Trophoblast cell (in vitro differentiated cells and primary cell): ENCODE measurements at regions not wholly inside any gene's neighbourhood (a gene's known extent, or its start where the extent isn't known, plus 50 kb on each side); places are given as distances from the start of the nearest gene placed in this dataset.

ENCODE experiments used
- DNase-seq, 2 donors: peaks; one replicate each; pipeline ENCODE4 v3.0.0-alpha.2; 2016
- H2AFZ ChIP-seq: 2 replicates; pipeline ENCODE4 v1.6.1; 2013; ENCODE audit warnings: low read length, moderate library complexity, mild to moderate bottlenecking; ENCODE audit not compliant: insufficient read depth, poor library complexity
- H2AK5ac ChIP-seq: 2 replicates; pipeline ENCODE4 v1.6.1; 2013; ENCODE audit warnings: mild to moderate bottlenecking, low read length
- H2BK120ac ChIP-seq: 2 replicates; pipeline ENCODE4 v1.6.1; 2013; ENCODE audit warnings: low read length, mild to moderate bottlenecking, moderate library complexity; ENCODE audit not compliant: insufficient read depth, poor library complexity
- H2BK12ac ChIP-seq: 2 replicates; pipeline ENCODE4 v1.6.1; 2013; ENCODE audit warnings: mild to moderate bottlenecking, low read length, moderate library complexity
- H2BK5ac ChIP-seq: 2 replicates; pipeline ENCODE4 v1.6.1; 2013; ENCODE audit warnings: low read length, low read depth, moderate library complexity, mild to moderate bottlenecking; ENCODE audit not compliant: poor library complexity
- H3K14ac ChIP-seq: 2 replicates; pipeline ENCODE4 v1.6.1; 2013; ENCODE audit warnings: mild to moderate bottlenecking, low read length
- H3K18ac ChIP-seq: 2 replicates; pipeline ENCODE4 v1.6.1; 2013; ENCODE audit warnings: mild to moderate bottlenecking, low read length
- H3K23ac ChIP-seq: 2 replicates; pipeline ENCODE4 v1.6.1; 2013; ENCODE audit warnings: low read length
- H3K27ac ChIP-seq: 2 replicates; pipeline ENCODE4 v1.5.1; 2013; ENCODE audit warnings: low read depth, mild to moderate bottlenecking, inconsistent platforms, low read length, moderate library complexity
- H3K27me3 ChIP-seq: 2 replicates; pipeline ENCODE4 v1.6.1; 2013; ENCODE audit warnings: inconsistent platforms, mild to moderate bottlenecking, low read length, moderate library complexity; ENCODE audit not compliant: insufficient read depth
- H3K36me3 ChIP-seq, 2 experiments: 1 replicate in 1 of 2; 2 replicates in 1 of 2; pipeline ENCODE4 v1.6.1; 2013; ENCODE audit warnings: low read length in 2 of 2, mild to moderate bottlenecking in 2 of 2, moderate library complexity in 1 of 2; ENCODE audit not compliant: insufficient read depth in 2 of 2, control insufficient read depth in 1 of 2
- H3K4ac ChIP-seq: 2 replicates; pipeline ENCODE4 v1.6.1; 2013; ENCODE audit warnings: low read depth, mild to moderate bottlenecking, low read length, moderate library complexity
- H3K4me1 ChIP-seq, 2 experiments: 1 replicate in 1 of 2; 2 replicates in 1 of 2; pipeline ENCODE4 v1.6.1; 2013; ENCODE audit warnings: low read length in 2 of 2, mild to moderate bottlenecking in 2 of 2, moderate library complexity in 1 of 2; ENCODE audit not compliant: insufficient read depth in 2 of 2, control insufficient read depth in 1 of 2
- H3K4me2 ChIP-seq: 2 replicates; pipeline ENCODE4 v1.6.1; 2013; ENCODE audit warnings: inconsistent platforms, mild to moderate bottlenecking, low read length, moderate library complexity
- H3K4me3 ChIP-seq: 2 replicates; pipeline ENCODE4 v1.5.1; 2013; ENCODE audit warnings: mild to moderate bottlenecking, low read depth, low read length, inconsistent platforms
- H3K79me1 ChIP-seq: one replicate; pipeline ENCODE4 v1.6.1; 2013; ENCODE audit warnings: low read length
- H3K79me2 ChIP-seq: 2 replicates; pipeline ENCODE4 v1.6.1; 2013; ENCODE audit warnings: low read length, mild to moderate bottlenecking; ENCODE audit not compliant: control insufficient read depth, insufficient read depth, poor library complexity
- H3K9ac ChIP-seq: 2 replicates; pipeline ENCODE4 v1.6.1; 2013; ENCODE audit warnings: mild to moderate bottlenecking, low read length
- H3K9me3 ChIP-seq: 2 replicates; pipeline ENCODE4 v1.6.1; 2013; ENCODE audit warnings: low read depth, mild to moderate bottlenecking, control low read depth, inconsistent platforms, low read length; ENCODE audit not compliant: insufficient read depth
- H4K12ac ChIP-seq: 2 replicates; pipeline ENCODE4 v1.6.1; 2013; ENCODE audit warnings: low read depth, mild to moderate bottlenecking, low read length, moderate library complexity
- H4K8ac ChIP-seq: 2 replicates; pipeline ENCODE4 v1.6.1; 2013; ENCODE audit warnings: low read depth, mild to moderate bottlenecking, low read length, moderate library complexity
- H4K91ac ChIP-seq: one replicate; pipeline ENCODE4 v1.6.1; 2013; ENCODE audit warnings: low read depth, mild to moderate bottlenecking, low read length, moderate library complexity
- WGBS: extraction: QIAGEN DNeasy Blood & Tissue Kit; methylation state at CpG from one replicate; pipeline ENCODE4 v1.1.7; 2013; ENCODE audit warnings: missing lambda C conversion rate; ENCODE audit not compliant: insufficient read length, insufficient coverage; ENCODE audit errors: extremely low coverage; 5-methylcytosine and 5-hydroxymethylcytosine counted together

- H4K91ac ChIP-seq: no peak overlapping the region
- no peak overlapping the region for H2BK12ac ChIP-seq
- no peak overlapping the region for H2AFZ ChIP-seq
- peaks cover 2% of the 10 kb centered on the region for H3K9me3 ChIP-seq
- H3K18ac ChIP-seq: no peak overlapping the region
- no CpG with 5 or more reads among the region's 5 CpGs for WGBS
- no peaks in the 10 kb centered on the region for H3K36me3 ChIP-seq
- H3K23ac ChIP-seq: no peak overlapping the region
- H2BK120ac ChIP-seq: no peak overlapping the region
- H3K79me1 ChIP-seq: no peaks in the 10 kb centered on the region
- no peak overlapping the region for H3K27ac ChIP-seq
- H3K9ac ChIP-seq: no peak overlapping the region
- H3K14ac ChIP-seq: no peak overlapping the region
- H4K12ac ChIP-seq: no peak overlapping the region
- H2BK5ac ChIP-seq: no peak overlapping the region
- H3K4me3 ChIP-seq: no peak overlapping the region
- H3K79me2 ChIP-seq: no peaks in the 10 kb centered on the region
- no peaks in the 10 kb centered on the region for H3K27me3 ChIP-seq
- DNase-seq: no peak
- H3K4ac ChIP-seq: no peak overlapping the region
- peaks cover 0 to 2% of the 10 kb centered on the region in 2 experiments for H3K4me1 ChIP-seq
- no peak overlapping the region for H3K4me2 ChIP-seq
- no peak overlapping the region for H4K8ac ChIP-seq
- no peak overlapping the region for H2AK5ac ChIP-seq
Observed at GRCh38 chr3:113055961-113056360, 65.2 kb downstream of the GTPBP8 start.

GRCh38 chr3:113057117-113057516 lies 66.3 kb downstream of the GTPBP8 start:
- H2BK12ac ChIP-seq: no peak overlapping the region
- no peak overlapping the region for H3K27ac ChIP-seq
- WGBS: no CpG with 5 or more reads among the region's 3 CpGs
- H3K9ac ChIP-seq: no peak overlapping the region
- no peak overlapping the region for H4K12ac ChIP-seq
- no peak overlapping the region for H4K91ac ChIP-seq
- no peak overlapping the region for H3K23ac ChIP-seq
- H3K79me1 ChIP-seq: no peaks in the 10 kb centered on the region
- no peak overlapping the region for H3K4me2 ChIP-seq
- H4K8ac ChIP-seq: no peak overlapping the region
- H2BK5ac ChIP-seq: no peak overlapping the region
- H2AFZ ChIP-seq: no peak overlapping the region
- no peaks in the 10 kb centered on the region for H3K4me1 ChIP-seq
- H2BK120ac ChIP-seq: no peak overlapping the region
- H3K18ac ChIP-seq: no peak overlapping the region
- peaks cover 2% of the 10 kb centered on the region for H3K9me3 ChIP-seq
- H3K36me3 ChIP-seq: no peaks in the 10 kb centered on the region
- H3K27me3 ChIP-seq: no peaks in the 10 kb centered on the region
- no peak overlapping the region for H3K14ac ChIP-seq
- H3K79me2 ChIP-seq: no peaks in the 10 kb centered on the region
- no peak overlapping the region for H3K4me3 ChIP-seq
- no peak overlapping the region for H3K4ac ChIP-seq
- DNase-seq: no peak
- no peak overlapping the region for H2AK5ac ChIP-seq

- H4K12ac ChIP-seq: no peak overlapping the region
- H3K4me1 ChIP-seq: peaks cover 0 to 1% of the 10 kb centered on the region in 2 experiments
- H3K9ac ChIP-seq: no peak overlapping the region
- H3K18ac ChIP-seq: no peak overlapping the region
- H3K14ac ChIP-seq: no peak overlapping the region
- H3K4me3 ChIP-seq: no peak overlapping the region
- H3K4me2 ChIP-seq: no peak overlapping the region
- H3K79me2 ChIP-seq: no peaks in the 10 kb centered on the region
- H3K4ac ChIP-seq: no peak overlapping the region
- H3K27me3 ChIP-seq: no peaks in the 10 kb centered on the region
- H2BK5ac ChIP-seq: no peak overlapping the region
- no CpG with 5 or more reads among the region's 3 CpGs for WGBS
- H4K91ac ChIP-seq: no peak overlapping the region
- no peak overlapping the region for H2BK12ac ChIP-seq
- H4K8ac ChIP-seq: no peak overlapping the region
- no peak for DNase-seq
- no peak overlapping the region for H2AK5ac ChIP-seq
- no peaks in the 10 kb centered on the region for H3K79me1 ChIP-seq
- H3K9me3 ChIP-seq: peaks cover 2% of the 10 kb centered on the region
- no peak overlapping the region for H2AFZ ChIP-seq
- no peak overlapping the region for H3K27ac ChIP-seq
- H3K36me3 ChIP-seq: no peaks in the 10 kb centered on the region
- no peak overlapping the region for H3K23ac ChIP-seq
- H2BK120ac ChIP-seq: no peak overlapping the region
Observed at GRCh38 chr3:113058188-113058587, 67.4 kb downstream of the GTPBP8 start.

- no peak overlapping the region for H3K23ac ChIP-seq
- H3K27me3 ChIP-seq: no peaks in the 10 kb centered on the region
- no peak overlapping the region for H2BK12ac ChIP-seq
- H3K4ac ChIP-seq: no peak overlapping the region
- no peak overlapping the region for H4K8ac ChIP-seq
- H3K79me1 ChIP-seq: no peaks in the 10 kb centered on the region
- H4K91ac ChIP-seq: no peak overlapping the region
- no peak overlapping the region for H4K12ac ChIP-seq
- H2AFZ ChIP-seq: no peak overlapping the region
- no peak overlapping the region for H3K18ac ChIP-seq
- no peaks in the 10 kb centered on the region for H3K79me2 ChIP-seq
- no peak overlapping the region for H3K27ac ChIP-seq
- no peak overlapping the region for H3K4me2 ChIP-seq
- no peak overlapping the region for H2AK5ac ChIP-seq
- no peak overlapping the region for H3K14ac ChIP-seq
- H2BK5ac ChIP-seq: no peak overlapping the region
- no peak overlapping the region for H2BK120ac ChIP-seq
- no peak overlapping the region for H3K4me3 ChIP-seq
- no peak for DNase-seq
- no peaks in the 10 kb centered on the region for H3K36me3 ChIP-seq
- H3K4me1 ChIP-seq: peaks cover 5 to 6% of the 10 kb centered on the region in 2 experiments
- H3K9ac ChIP-seq: no peak overlapping the region
- H3K9me3 ChIP-seq: peaks cover 3% of the 10 kb centered on the region
Observed at GRCh38 chr3:113062705-113063104, 71.9 kb downstream of the GTPBP8 start.
